GM12878 (cell line): ENCODE measurements at regions not wholly inside any gene's neighbourhood (a gene's known extent, or its start where the extent isn't known, plus 50 kb on each side); places are given as distances from the start of the nearest gene placed in this dataset.

Source experiments
- ATAC-seq: fragments of 200-7000 bp; cut with Tn5 transposase; 3 replicates; pipeline ENCODE4 v1.9.1; 2020; ENCODE audit warnings: mild to moderate bottlenecking, moderate library complexity
- BruUV-seq: library from RNA; stranded (reverse); fragments of 400-500 nt; replicated peaks from 2 replicates; lab custom pipeline; 2021; lab: Mats Ljungman, UMichigan
- CTCF ChIA-PET: fragments of 300-600 bp; sonication (Branson Sonifier 250); formaldehyde crosslinking; extraction: SDS; loops from one replicate; lab custom pipeline; 2021; ENCODE audit warnings: inconsistent platforms; lab: Yijun Ruan, JAX
- POLR2A ChIA-PET: fragments of 350-600 bp; formaldehyde crosslinking; extraction: SDS; loops from one replicate; lab custom pipeline; 2021; ENCODE audit warnings: inconsistent platforms; lab: Charles Lee
- RAD21 ChIA-PET: fragments of 300-600 bp; sonication (Branson Sonifier 250); formaldehyde crosslinking; loops from one replicate; lab custom pipeline; 2023; ENCODE audit warnings: antibody characterized with exemption; ENCODE audit not compliant: unreplicated experiment; lab: Charles Lee
- SMC1A ChIA-PET: fragments of 300-600 bp; sonication (Branson Sonifier 250); formaldehyde crosslinking; loops from one replicate; lab custom pipeline; 2023; ENCODE audit not compliant: unreplicated experiment, uncharacterized antibody; lab: Charles Lee
- DNase-seq: peaks from one replicate; pipeline ENCODE4 v3.0.0-alpha.2; 2011; ENCODE audit warnings: low read depth, low spot score
- FAIRE-seq: peaks from 3 replicates; lab custom pipeline; 2011; peaks lifted over from hg19 to GRCh38; lab: Jason Lieb, UNC
- H2AFZ ChIP-seq: 2 replicates; pipeline ENCODE4 v1.6.0; 2011; ENCODE audit warnings: low read depth, low read length, control low read depth; ENCODE audit not compliant: control insufficient read depth
- H3K27ac ChIP-seq: 2 replicates; pipeline ENCODE4 v1.5.1; 2011; ENCODE audit warnings: control low read depth; ENCODE audit not compliant: control insufficient read depth, insufficient read depth
- H3K27me3 ChIP-seq, 2 experiments: replicated peaks in 1 of 2; 2 replicates each; pipeline versions ENCODE4 v1.6.0 to v1.6.1; 2011; ENCODE audit warnings: low read length in 1 of 2; ENCODE audit not compliant: control insufficient read depth in 2 of 2, insufficient read depth in 2 of 2
- H3K36me3 ChIP-seq, 2 experiments: 2 replicates each; pipeline ENCODE4 v1.5.1; 2011; ENCODE audit warnings: low read length in 1 of 2; ENCODE audit not compliant: control insufficient read depth in 2 of 2, insufficient read depth in 2 of 2
- H3K4me1 ChIP-seq: 2 replicates; pipeline ENCODE4 v1.6.1; 2011; ENCODE audit warnings: mild to moderate bottlenecking, low read length, moderate library complexity, mixed read lengths; ENCODE audit not compliant: control insufficient read depth, insufficient read depth
- H3K4me2 ChIP-seq: 2 replicates; pipeline ENCODE4 v1.6.0; 2011; ENCODE audit warnings: control low read depth; ENCODE audit not compliant: control insufficient read depth, insufficient read depth
- H3K4me3 ChIP-seq: fragments of 200-600 bp; sonication (generic); 2 replicates; pipeline ENCODE4 v1.5.1; 2016
- H3K79me2 ChIP-seq: 2 replicates; pipeline ENCODE4 v1.6.0; 2011; ENCODE audit warnings: low read length; ENCODE audit not compliant: control insufficient read depth, insufficient read depth
- H3K9ac ChIP-seq: 2 replicates; pipeline ENCODE4 v1.8.0; 2011; ENCODE audit warnings: low read length, control low read depth, mixed read lengths; ENCODE audit not compliant: control insufficient read depth, insufficient read depth
- H3K9me3 ChIP-seq: replicated peaks from 3 replicates; pipeline ENCODE4 v1.5.1; 2011; ENCODE audit warnings: mild to moderate bottlenecking, low read length; ENCODE audit not compliant: control insufficient read depth, insufficient read depth
- H4K20me1 ChIP-seq: 2 replicates; pipeline ENCODE4 v1.6.0; 2011; ENCODE audit not compliant: control insufficient read depth, insufficient read depth
- BRCA1 ChIP-seq: IDR thresholded peaks from 2 replicates; pipeline ENCODE4 v1.6.1; 2011; ENCODE audit warnings: low read depth, low read length, improper control_type of control experiment
- CBX3 ChIP-seq: fragments of 200-600 bp; sonication (generic); IDR thresholded peaks from 2 replicates; pipeline ENCODE4 v1.6.1; 2016; ENCODE audit warnings: low read depth, borderline replicate concordance
- CHD4 ChIP-seq: fragments of 200-600 bp; sonication (generic); IDR thresholded peaks from 2 replicates; pipeline ENCODE4 v1.6.1; 2016; ENCODE audit warnings: mild to moderate bottlenecking
- HCFC1 ChIP-seq: fragments of 150-350 bp; IDR thresholded peaks from 2 replicates; pipeline ENCODE4 v1.6.1; 2014; ENCODE audit warnings: low read length
- NBN ChIP-seq: fragments of 450-650 bp; IDR thresholded peaks from 2 replicates; pipeline ENCODE4 v1.6.1; 2016
- RAD21 ChIP-seq: IDR thresholded peaks from 2 replicates; pipeline ENCODE4 v1.6.1; 2011; ENCODE audit warnings: mild to moderate bottlenecking, low read depth, low read length, moderate library complexity; ENCODE audit not compliant: insufficient read depth
- SMAD5 ChIP-seq: IDR thresholded peaks from 2 replicates; pipeline ENCODE4 v1.6.1; 2016; ENCODE audit warnings: antibody characterized with exemption, low read depth
- SMC3 ChIP-seq: IDR thresholded peaks from 2 replicates; pipeline ENCODE4 v1.6.1; 2011; ENCODE audit warnings: low read length, improper control_type of control experiment, borderline replicate concordance
- YY1 ChIP-seq: IDR thresholded peaks from 2 replicates; pipeline ENCODE4 v1.6.1; 2011; ENCODE audit warnings: low read depth, mild to moderate bottlenecking, low read length
- ZNF207 ChIP-seq: fragments of 450-650 bp; IDR thresholded peaks from 2 replicates; pipeline ENCODE4 v1.6.1; 2014; ENCODE audit warnings: antibody characterized with exemption, mild to moderate bottlenecking, borderline replicate concordance
- WGBS: methylation state at CpG from one replicate; pipeline ENCODE4 v1.1.6; 2016; ENCODE audit warnings: low lambda C conversion rate; ENCODE audit not compliant: insufficient replicate concordance, insufficient coverage; ENCODE audit errors: missing lambda C conversion rate; 5-methylcytosine and 5-hydroxymethylcytosine counted together
- in situ Hi-C: fragments of 300-500 bp; cut with MboI; formaldehyde crosslinking; loops from 9 replicates; pipeline ENCODE4 v1.14.3; 2018; ENCODE audit warnings: mixed read lengths
- intact Hi-C: fragments of 100-400 bp; cut with micrococcal nuclease; formaldehyde crosslinking; loops from one replicate; pipeline ENCODE4 v1.14.2; 2022; ENCODE audit not compliant: unreplicated experiment
- TF ChIP-seq, protein P1 (sequence below): fragments of 450-650 bp; IDR thresholded peaks from 2 replicates; pipeline ENCODE4 v1.6.1; 2017; ENCODE audit warnings: mild to moderate bottlenecking, moderate library complexity
- TF ChIP-seq, protein P2 (sequence below): fragments of 150-350 bp; IDR thresholded peaks from 2 replicates; pipeline ENCODE4 v1.6.1; 2016; ENCODE audit warnings: low read depth, low read length
- TF ChIP-seq, protein P3 (sequence below): fragments of 450-650 bp; IDR thresholded peaks from 2 replicates; pipeline ENCODE4 v1.6.1; 2017; ENCODE audit warnings: borderline replicate concordance
- TF ChIP-seq, protein P4 (sequence below): IDR thresholded peaks from 2 replicates; pipeline ENCODE4 v1.6.1; 2011; ENCODE audit warnings: mild to moderate bottlenecking, low read depth, low read length, moderate library complexity; ENCODE audit not compliant: insufficient replicate concordance

DNA sequence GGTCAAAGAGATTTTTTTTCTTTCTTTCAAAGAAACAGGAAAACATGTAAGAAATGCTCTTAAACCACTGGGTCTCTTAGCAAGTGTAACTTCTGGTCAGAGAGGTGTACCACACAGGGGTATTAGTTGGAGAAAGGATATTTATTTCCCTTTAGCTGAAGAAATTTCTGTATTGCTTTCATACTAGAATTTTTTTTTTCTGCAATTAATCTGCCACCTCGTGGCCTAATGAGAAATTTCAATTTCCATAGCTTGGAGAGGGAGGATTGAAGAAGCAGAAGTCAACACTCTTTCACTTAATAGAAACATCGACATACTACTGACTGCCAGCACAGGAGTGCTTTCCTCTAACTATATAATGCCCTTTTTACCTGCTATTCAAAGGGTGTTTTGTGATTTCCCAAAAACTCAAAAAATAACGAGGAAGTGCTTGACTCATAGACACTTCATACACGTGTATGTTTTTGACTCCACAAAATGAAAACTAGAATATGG lies 177.6 kb upstream of the NAMPT start:
- DNase-seq (peak; percentile 39), ATAC-seq (peak; percentile 83)
- TF ChIP-seq, protein P1, sequence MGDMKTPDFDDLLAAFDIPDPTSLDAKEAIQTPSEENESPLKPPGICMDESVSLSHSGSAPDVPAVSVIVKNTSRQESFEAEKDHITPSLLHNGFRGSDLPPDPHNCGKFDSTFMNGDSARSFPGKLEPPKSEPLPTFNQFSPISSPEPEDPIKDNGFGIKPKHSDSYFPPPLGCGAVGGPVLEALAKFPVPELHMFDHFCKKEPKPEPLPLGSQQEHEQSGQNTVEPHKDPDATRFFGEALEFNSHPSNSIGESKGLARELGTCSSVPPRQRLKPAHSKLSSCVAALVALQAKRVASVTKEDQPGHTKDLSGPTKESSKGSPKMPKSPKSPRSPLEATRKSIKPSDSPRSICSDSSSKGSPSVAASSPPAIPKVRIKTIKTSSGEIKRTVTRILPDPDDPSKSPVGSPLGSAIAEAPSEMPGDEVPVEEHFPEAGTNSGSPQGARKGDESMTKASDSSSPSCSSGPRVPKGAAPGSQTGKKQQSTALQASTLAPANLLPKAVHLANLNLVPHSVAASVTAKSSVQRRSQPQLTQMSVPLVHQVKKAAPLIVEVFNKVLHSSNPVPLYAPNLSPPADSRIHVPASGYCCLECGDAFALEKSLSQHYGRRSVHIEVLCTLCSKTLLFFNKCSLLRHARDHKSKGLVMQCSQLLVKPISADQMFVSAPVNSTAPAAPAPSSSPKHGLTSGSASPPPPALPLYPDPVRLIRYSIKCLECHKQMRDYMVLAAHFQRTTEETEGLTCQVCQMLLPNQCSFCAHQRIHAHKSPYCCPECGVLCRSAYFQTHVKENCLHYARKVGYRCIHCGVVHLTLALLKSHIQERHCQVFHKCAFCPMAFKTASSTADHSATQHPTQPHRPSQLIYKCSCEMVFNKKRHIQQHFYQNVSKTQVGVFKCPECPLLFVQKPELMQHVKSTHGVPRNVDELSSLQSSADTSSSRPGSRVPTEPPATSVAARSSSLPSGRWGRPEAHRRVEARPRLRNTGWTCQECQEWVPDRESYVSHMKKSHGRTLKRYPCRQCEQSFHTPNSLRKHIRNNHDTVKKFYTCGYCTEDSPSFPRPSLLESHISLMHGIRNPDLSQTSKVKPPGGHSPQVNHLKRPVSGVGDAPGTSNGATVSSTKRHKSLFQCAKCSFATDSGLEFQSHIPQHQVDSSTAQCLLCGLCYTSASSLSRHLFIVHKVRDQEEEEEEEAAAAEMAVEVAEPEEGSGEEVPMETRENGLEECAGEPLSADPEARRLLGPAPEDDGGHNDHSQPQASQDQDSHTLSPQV, result 0 out of 2 replicates have a peak, but pooled peaks have one; percentile 52
- TF ChIP-seq ZNF207 (no peak), CBX3 (no peak), CHD4 (no peak), HCFC1 (no peak), SMC3 (peak; percentile 84), NBN (no peak), YY1 (no peak), SMAD5 (no peak), RAD21 (peak; percentile 79), BRCA1 (no peak)
- TF ChIP-seq, protein P2, sequence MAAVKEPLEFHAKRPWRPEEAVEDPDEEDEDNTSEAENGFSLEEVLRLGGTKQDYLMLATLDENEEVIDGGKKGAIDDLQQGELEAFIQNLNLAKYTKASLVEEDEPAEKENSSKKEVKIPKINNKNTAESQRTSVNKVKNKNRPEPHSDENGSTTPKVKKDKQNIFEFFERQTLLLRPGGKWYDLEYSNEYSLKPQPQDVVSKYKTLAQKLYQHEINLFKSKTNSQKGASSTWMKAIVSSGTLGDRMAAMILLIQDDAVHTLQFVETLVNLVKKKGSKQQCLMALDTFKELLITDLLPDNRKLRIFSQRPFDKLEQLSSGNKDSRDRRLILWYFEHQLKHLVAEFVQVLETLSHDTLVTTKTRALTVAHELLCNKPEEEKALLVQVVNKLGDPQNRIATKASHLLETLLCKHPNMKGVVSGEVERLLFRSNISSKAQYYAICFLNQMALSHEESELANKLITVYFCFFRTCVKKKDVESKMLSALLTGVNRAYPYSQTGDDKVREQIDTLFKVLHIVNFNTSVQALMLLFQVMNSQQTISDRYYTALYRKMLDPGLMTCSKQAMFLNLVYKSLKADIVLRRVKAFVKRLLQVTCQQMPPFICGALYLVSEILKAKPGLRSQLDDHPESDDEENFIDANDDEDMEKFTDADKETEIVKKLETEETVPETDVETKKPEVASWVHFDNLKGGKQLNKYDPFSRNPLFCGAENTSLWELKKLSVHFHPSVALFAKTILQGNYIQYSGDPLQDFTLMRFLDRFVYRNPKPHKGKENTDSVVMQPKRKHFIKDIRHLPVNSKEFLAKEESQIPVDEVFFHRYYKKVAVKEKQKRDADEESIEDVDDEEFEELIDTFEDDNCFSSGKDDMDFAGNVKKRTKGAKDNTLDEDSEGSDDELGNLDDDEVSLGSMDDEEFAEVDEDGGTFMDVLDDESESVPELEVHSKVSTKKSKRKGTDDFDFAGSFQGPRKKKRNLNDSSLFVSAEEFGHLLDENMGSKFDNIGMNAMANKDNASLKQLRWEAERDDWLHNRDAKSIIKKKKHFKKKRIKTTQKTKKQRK, result no peak
- TF ChIP-seq, protein P3, sequence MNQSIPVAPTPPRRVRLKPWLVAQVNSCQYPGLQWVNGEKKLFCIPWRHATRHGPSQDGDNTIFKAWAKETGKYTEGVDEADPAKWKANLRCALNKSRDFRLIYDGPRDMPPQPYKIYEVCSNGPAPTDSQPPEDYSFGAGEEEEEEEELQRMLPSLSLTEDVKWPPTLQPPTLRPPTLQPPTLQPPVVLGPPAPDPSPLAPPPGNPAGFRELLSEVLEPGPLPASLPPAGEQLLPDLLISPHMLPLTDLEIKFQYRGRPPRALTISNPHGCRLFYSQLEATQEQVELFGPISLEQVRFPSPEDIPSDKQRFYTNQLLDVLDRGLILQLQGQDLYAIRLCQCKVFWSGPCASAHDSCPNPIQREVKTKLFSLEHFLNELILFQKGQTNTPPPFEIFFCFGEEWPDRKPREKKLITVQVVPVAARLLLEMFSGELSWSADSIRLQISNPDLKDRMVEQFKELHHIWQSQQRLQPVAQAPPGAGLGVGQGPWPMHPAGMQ, result no peak
- TF ChIP-seq, protein P4, sequence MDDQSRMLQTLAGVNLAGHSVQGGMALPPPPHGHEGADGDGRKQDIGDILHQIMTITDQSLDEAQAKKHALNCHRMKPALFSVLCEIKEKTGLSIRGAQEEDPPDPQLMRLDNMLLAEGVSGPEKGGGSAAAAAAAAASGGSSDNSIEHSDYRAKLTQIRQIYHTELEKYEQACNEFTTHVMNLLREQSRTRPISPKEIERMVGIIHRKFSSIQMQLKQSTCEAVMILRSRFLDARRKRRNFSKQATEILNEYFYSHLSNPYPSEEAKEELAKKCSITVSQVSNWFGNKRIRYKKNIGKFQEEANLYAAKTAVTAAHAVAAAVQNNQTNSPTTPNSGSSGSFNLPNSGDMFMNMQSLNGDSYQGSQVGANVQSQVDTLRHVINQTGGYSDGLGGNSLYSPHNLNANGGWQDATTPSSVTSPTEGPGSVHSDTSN, result no peak

More for the DNA sequence above, 177.6 kb upstream of the NAMPT start:
- ChIA-PET POLR2A (interaction anchor here (0.6 to 1.8 kb wide), 7 partner anchors 82 to 329 kb away, joined by 3 to 15 read pairs (median 3); partner anchors contain the start of gene NAMPT), SMC1A (interaction anchor here (0.7 to 6.0 kb wide), 59 partner anchors 8 to 514 kb away, joined by 3 to 390 read pairs (median 4); partner anchors contain the start of gene NAMPT), RAD21 (interaction anchor here (0.6 to 6.9 kb wide), 50 partner anchors 10 to 404 kb away, joined by 3 to 311 read pairs (median 5); partner anchors contain the start of genes NAMPT and SYPL1), CTCF (interaction anchor here (0.6 to 10.0 kb wide), 69 partner anchors 14 to 709 kb away, joined by 3 to 530 read pairs (median 5); partner anchors contain the start of gene NAMPT)
- in situ Hi-C loops, result loop anchor here (5.0 kb wide), 1 partner anchor 285 kb away; no protein-coding TSS in a partner anchor
- H2AFZ ChIP-seq, result peak overlapping the region; percentile 55
- H3K4me3 ChIP-seq, result no peak overlapping the region
- BruUV-seq, result no TSS peak
- H3K27ac ChIP-seq, result no peak overlapping the region
- no peak for FAIRE-seq
- H3K79me2 ChIP-seq, result no peaks in the 10 kb centered on the region
- WGBS, result 36% methylated on average over 4 of the region's 4 CpGs
- H3K9me3 ChIP-seq, result no peaks in the 10 kb centered on the region
- H3K4me2 ChIP-seq, result peak overlapping the region; percentile 41; the same call in 1 of the 2 replicates
- H3K27me3 ChIP-seq, result no peaks in the 10 kb centered on the region
- H4K20me1 ChIP-seq, result no peaks in the 10 kb centered on the region
- H3K9ac ChIP-seq, result no peak overlapping the region
- intact Hi-C loops, result loop anchor here (1.0 to 10.0 kb wide), 6 partner anchors 95 to 408 kb away; partner anchors contain the start of gene NAMPT
- H3K36me3 ChIP-seq, result no peaks in the 10 kb centered on the region
- H3K4me1 ChIP-seq, result peaks cover 12% of the 10 kb centered on the region
